AG10803 (cell line): ENCODE measurements at regions not wholly inside any gene's neighbourhood (a gene's known extent, or its start where the extent isn't known, plus 50 kb on each side); places are given as distances from the start of the nearest gene placed in this dataset.

Source experiments
- DNase-seq: peaks from one replicate; pipeline ENCODE4 v3.0.0; 2010; ENCODE audit warnings: low read depth
- H3K4me3 ChIP-seq: 2 replicates; pipeline ENCODE4 v1.5.1; 2011; ENCODE audit warnings: mild to moderate bottlenecking, low read length, control low read depth
- CTCF ChIP-seq: conservative IDR thresholded peaks from 2 replicates; pipeline ENCODE4 v1.5.1; 2011; ENCODE audit warnings: mild to moderate bottlenecking, low read length, control low read depth, inconsistent platforms

GRCh38 chr13:90362707-90363106, 984.8 kb upstream of the MIR17HG start:
- no peak overlapping the region for H3K4me3 ChIP-seq
- peak; percentile 1 for DNase-seq
- no peak for TF ChIP-seq CTCF

GRCh38 chr13:90365130-90365529, 982.4 kb upstream of the MIR17HG start:
- peak; percentile 7 for DNase-seq
- H3K4me3 ChIP-seq, result no peak overlapping the region
- peak; percentile 25 for TF ChIP-seq CTCF

GRCh38 chr13:90374168-90374567, 973.3 kb upstream of the MIR17HG start:
- H3K4me3 ChIP-seq, result no peak overlapping the region
- no peak for TF ChIP-seq CTCF
- DNase-seq, result no peak

GRCh38 chr13:90375851-90376250, 971.6 kb upstream of the MIR17HG start:
- DNase-seq, result peak; percentile 5
- TF ChIP-seq CTCF, result no peak
- no peak overlapping the region for H3K4me3 ChIP-seq

- TF ChIP-seq CTCF, result no peak
- H3K4me3 ChIP-seq, result no peak overlapping the region
- no peak for DNase-seq
Measured at GRCh38 chr13:90382425-90382824, 965.1 kb upstream of the MIR17HG start.

- TF ChIP-seq CTCF, result no peak
- no peak for DNase-seq
- no peak overlapping the region for H3K4me3 ChIP-seq
Measured at GRCh38 chr13:90385781-90386489, 961.6 kb upstream of the MIR17HG start.

- no peak for DNase-seq
- TF ChIP-seq CTCF, result no peak
- no peak overlapping the region for H3K4me3 ChIP-seq
Measured at GRCh38 chr13:90388887-90389452, 958.5 kb upstream of the MIR17HG start.
